ENCODE measurements at regions not wholly inside any gene's neighbourhood (a gene's known extent, or its start where the extent isn't known, plus 50 kb on each side); places are given as distances from the start of the nearest gene placed in this dataset.
A peak's percentile ranks its signal among the peaks of the same experiment; 100 is the strongest.
"Not testable (repeated sequence)": the region's sequence is repeated elsewhere in the genome, so short reads cannot be mapped to it uniquely, and the experiment has no call there.

DNA sequence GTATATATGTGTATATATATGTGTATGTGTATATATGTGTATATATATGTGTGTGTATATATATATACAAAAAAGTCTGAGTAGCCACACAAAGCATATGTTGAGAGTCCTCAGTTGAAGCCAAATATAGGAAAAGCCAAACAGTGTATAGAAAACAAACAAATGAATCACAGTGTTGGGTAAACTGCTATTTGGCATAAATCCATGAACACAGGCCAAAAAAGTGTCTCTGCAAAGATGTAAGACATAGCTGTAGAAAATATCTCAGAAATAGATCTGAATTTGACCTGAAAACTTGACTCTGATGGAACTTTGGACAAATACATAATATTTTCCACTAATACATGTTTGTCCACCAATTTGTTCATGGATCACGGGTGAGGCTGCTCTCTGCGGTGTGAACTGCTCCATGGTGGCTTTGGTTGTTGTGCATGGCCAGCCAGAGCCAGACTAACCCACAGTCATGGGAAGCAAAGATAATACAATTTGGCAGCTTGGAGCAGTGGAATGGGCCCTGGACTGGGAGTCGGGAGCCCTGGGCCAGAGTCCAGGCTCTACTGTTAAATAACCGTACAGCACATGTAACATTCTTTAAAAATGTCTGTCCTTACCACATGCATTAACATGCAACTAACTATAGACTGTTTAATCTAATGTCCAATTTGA is 76.9 kb upstream of the EED start:
- H3K4me3 ChIP-seq (ENCODE audit: insufficient read length, low read depth) = no peak overlapping the region
- no peaks in the 10 kb centered on the region for H3K36me3 ChIP-seq (ENCODE audit: insufficient read depth, insufficient read length, low read length)
- peaks cover 3% of the 10 kb centered on the region for H3K27me3 ChIP-seq (ENCODE audit: insufficient read depth, insufficient read length)
- no peak for TF ChIP-seq ZNF274 (IDR thresholded peaks at IDR 0.05; ENCODE audit: low read depth, low read length)
- TF ChIP-seq YY1 (IDR thresholded peaks at IDR 0.05; ENCODE audit: insufficient read depth, insufficient read length) = no peak
- no peak for TF ChIP-seq SUZ12 (IDR thresholded peaks at IDR 0.05; ENCODE audit: extremely low read depth, insufficient read depth, insufficient read length)
- H3K9ac ChIP-seq (ENCODE audit: insufficient read length, low read depth) = no peak overlapping the region
- H3K9me3 ChIP-seq (ENCODE audit: insufficient read depth, low read length) = no peaks in the 10 kb centered on the region
- DNase-seq (ENCODE audit: low read depth, low spot score) = no peak
- no peaks in the 10 kb centered on the region for H3K4me1 ChIP-seq (ENCODE audit: insufficient read depth, insufficient read length)

DNA sequence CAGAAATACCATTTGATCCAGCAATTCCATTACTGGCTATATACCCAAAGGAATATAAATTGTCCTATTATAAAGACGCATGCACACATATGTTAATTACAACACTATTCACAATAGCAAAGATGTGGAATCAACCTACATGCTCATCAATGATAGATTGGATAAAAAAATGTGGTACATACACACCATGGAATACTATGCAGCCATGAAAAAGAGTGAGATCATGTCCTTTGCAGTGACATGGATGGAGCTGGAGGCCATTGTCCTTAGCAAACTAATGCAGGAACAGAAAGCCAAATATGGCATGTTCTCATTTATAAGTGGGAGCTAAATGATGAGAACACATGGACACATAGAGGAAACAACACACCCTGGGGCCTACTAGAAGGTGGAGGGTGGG is 78.3 kb upstream of the EED start:
- not testable (repeated sequence) for H3K9me3 ChIP-seq (ENCODE audit: insufficient read depth, low read length); H3K4me3 ChIP-seq (ENCODE audit: insufficient read length, low read depth); H3K36me3 ChIP-seq (ENCODE audit: insufficient read depth, insufficient read length, low read length); DNase-seq (ENCODE audit: low read depth, low spot score); H3K9ac ChIP-seq (ENCODE audit: insufficient read length, low read depth); H3K27me3 ChIP-seq (ENCODE audit: insufficient read depth, insufficient read length); H3K4me1 ChIP-seq (ENCODE audit: insufficient read depth, insufficient read length)

DNA sequence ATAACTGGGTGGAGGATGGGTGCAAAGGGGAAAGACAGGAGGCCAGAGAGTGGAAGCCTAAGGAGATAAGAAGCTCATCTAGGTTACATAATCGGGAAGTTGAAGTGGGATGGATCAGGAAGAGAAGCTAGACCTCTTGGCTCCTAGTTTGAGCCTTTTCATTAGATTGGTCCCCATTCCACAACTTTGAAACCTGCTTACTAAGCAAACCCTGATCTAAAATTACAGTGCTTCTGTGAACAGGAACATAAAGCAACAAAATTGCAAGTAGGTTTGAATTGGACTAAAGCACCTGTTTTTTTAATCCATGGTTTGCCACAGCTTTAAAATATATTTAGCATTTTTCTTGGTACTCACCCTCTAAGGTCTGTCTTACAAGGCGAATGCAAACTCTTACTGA is 80.4 kb upstream of the EED start:
- H3K36me3 ChIP-seq (ENCODE audit: insufficient read depth, insufficient read length, low read length) = no peaks in the 10 kb centered on the region
- H3K4me1 ChIP-seq (ENCODE audit: insufficient read depth, insufficient read length) = no peaks in the 10 kb centered on the region
- peaks cover 3% of the 10 kb centered on the region for H3K27me3 ChIP-seq (ENCODE audit: insufficient read depth, insufficient read length)
- H3K9me3 ChIP-seq (ENCODE audit: insufficient read depth, low read length) = no peaks in the 10 kb centered on the region
- H3K9ac ChIP-seq (ENCODE audit: insufficient read length, low read depth) = no peak overlapping the region
- DNase-seq (ENCODE audit: low read depth, low spot score) = no peak
- H3K4me3 ChIP-seq (ENCODE audit: insufficient read length, low read depth) = no peak overlapping the region
- TF ChIP-seq SUZ12 (IDR thresholded peaks at IDR 0.05; ENCODE audit: extremely low read depth, insufficient read depth, insufficient read length) (no peak), YY1 (IDR thresholded peaks at IDR 0.05; ENCODE audit: insufficient read depth, insufficient read length) (no peak), ZNF274 (IDR thresholded peaks at IDR 0.05; ENCODE audit: low read depth, low read length) (no peak)

DNA sequence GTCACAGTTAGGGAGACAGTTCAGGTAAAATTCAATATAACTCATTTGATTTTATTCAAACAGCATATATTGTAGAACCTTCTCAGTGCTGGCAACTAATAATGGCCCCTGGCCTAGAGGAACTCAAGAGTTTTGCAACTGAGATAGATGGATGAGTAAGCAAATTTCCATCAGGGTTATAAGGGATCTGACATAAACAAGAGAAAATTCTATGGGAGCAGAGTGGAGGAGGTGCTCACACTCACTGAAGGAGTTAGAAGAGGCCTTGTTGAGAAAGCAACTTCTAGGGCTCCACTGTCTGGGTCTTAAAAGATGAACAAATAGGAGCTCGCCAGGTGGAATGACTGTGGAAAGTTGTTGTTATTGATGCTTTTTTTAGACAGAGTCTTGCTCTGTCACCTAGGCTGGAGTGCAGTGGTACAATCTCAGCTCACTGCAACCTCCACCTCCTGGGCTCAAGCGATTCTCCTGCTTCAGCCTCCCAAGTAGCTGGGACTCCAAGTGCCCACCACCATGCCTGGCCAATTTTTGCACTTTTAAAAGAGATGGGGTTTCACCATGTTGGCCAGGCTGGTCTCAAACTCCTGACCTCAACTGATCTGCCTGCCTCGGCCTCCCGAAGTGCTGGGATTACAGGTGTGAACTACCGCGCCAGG is 81.2 kb upstream of the EED start:
- not testable (repeated sequence) for H3K36me3 ChIP-seq (ENCODE audit: insufficient read depth, insufficient read length, low read length); H3K9ac ChIP-seq (ENCODE audit: insufficient read length, low read depth); H3K27me3 ChIP-seq (ENCODE audit: insufficient read depth, insufficient read length); DNase-seq (ENCODE audit: low read depth, low spot score); H3K4me3 ChIP-seq (ENCODE audit: insufficient read length, low read depth); H3K9me3 ChIP-seq (ENCODE audit: insufficient read depth, low read length); H3K4me1 ChIP-seq (ENCODE audit: insufficient read depth, insufficient read length)

DNA sequence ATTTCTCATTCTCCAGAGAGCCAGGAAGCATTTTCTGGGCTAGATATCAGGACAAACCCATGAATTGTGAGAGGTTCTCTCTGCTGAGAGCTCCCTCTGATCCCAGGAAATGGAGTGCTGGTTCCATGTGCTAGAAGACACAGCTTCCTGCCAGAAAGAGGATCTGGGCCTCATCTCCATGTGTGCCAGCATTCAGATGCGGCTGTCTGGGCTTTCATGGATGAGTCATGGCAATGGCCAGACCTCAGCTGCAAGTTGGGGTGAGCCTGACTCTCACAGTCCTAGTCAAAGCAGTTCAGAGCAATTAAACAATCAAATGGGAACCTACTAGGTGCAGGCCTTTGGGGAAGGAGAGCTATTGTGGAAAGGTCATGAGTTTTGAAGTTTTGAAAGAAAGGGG is 82.3 kb upstream of the EED start:
- H3K27me3 ChIP-seq (ENCODE audit: insufficient read depth, insufficient read length) = peaks cover 3% of the 10 kb centered on the region
- DNase-seq (ENCODE audit: low read depth, low spot score) = peak; percentile 13
- H3K36me3 ChIP-seq (ENCODE audit: insufficient read depth, insufficient read length, low read length) = no peaks in the 10 kb centered on the region
- no peaks in the 10 kb centered on the region for H3K9me3 ChIP-seq (ENCODE audit: insufficient read depth, low read length)
- H3K9ac ChIP-seq (ENCODE audit: insufficient read length, low read depth) = no peak overlapping the region
- TF ChIP-seq SUZ12 (IDR thresholded peaks at IDR 0.05; ENCODE audit: extremely low read depth, insufficient read depth, insufficient read length) (no peak), YY1 (IDR thresholded peaks at IDR 0.05; ENCODE audit: insufficient read depth, insufficient read length) (no peak), ZNF274 (IDR thresholded peaks at IDR 0.05; ENCODE audit: low read depth, low read length) (no peak)
- no peaks in the 10 kb centered on the region for H3K4me1 ChIP-seq (ENCODE audit: insufficient read depth, insufficient read length)
- no peak overlapping the region for H3K4me3 ChIP-seq (ENCODE audit: insufficient read length, low read depth)

DNA sequence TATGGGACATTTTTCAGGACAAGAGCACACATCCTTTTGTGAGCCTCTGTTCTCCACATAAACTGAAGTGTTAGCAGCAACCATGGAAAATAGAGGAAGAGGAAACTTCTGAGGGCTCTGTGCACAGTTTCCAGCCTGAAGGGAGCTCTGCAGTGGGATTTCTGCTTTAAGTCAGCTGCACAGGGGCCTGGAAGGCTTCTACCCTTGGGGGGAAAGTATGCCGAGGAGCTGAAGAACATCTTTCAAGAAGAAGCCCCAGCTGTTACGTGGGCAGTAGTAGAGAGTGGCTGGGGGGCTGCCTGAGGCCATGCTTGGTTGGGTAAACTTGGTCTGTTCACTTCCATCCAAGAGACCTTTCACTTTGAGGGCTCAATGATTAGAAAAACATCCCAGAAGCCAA is 82.7 kb upstream of the EED start:
- Histone ChIP-seq H3K36me3 (ENCODE audit: insufficient read depth, insufficient read length, low read length) (no peaks in the 10 kb centered on the region), H3K9me3 (ENCODE audit: insufficient read depth, low read length) (no peaks in the 10 kb centered on the region), H3K4me3 (ENCODE audit: insufficient read length, low read depth) (no peak overlapping the region), H3K27me3 (ENCODE audit: insufficient read depth, insufficient read length) (peaks cover 3% of the 10 kb centered on the region), H3K9ac (ENCODE audit: insufficient read length, low read depth) (no peak overlapping the region), H3K4me1 (ENCODE audit: insufficient read depth, insufficient read length) (no peaks in the 10 kb centered on the region)
- DNase-seq (ENCODE audit: low read depth, low spot score) = no peak
- no peak for TF ChIP-seq YY1 (IDR thresholded peaks at IDR 0.05; ENCODE audit: insufficient read depth, insufficient read length)
- no peak for TF ChIP-seq SUZ12 (IDR thresholded peaks at IDR 0.05; ENCODE audit: extremely low read depth, insufficient read depth, insufficient read length)
- no peak for TF ChIP-seq ZNF274 (IDR thresholded peaks at IDR 0.05; ENCODE audit: low read depth, low read length)

DNA sequence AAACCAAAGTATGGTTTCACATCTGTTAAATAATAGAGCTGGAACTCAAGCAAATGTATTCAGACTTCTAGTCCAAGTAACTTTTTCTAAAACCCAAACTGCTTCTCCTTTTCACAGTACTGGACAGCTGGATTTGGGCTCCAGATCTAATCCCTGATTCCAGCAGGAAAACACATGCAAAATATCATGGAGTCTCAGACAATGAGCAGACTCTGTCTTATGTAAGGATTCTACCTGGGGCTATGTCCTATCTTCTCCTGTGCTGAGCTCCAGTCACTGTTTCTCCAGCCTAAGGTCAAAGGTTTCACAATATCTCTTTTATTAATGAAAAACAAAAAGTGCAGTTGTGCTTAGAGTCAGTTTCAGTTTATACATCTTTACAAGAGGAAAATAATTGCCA is 83.2 kb upstream of the EED start:
- no peak for DNase-seq (ENCODE audit: low read depth, low spot score)
- H3K27me3 ChIP-seq (ENCODE audit: insufficient read depth, insufficient read length) = peaks cover 3% of the 10 kb centered on the region
- H3K9ac ChIP-seq (ENCODE audit: insufficient read length, low read depth) = no peak overlapping the region
- no peak overlapping the region for H3K4me3 ChIP-seq (ENCODE audit: insufficient read length, low read depth)
- no peaks in the 10 kb centered on the region for H3K36me3 ChIP-seq (ENCODE audit: insufficient read depth, insufficient read length, low read length)
- H3K9me3 ChIP-seq (ENCODE audit: insufficient read depth, low read length) = no peaks in the 10 kb centered on the region
- TF ChIP-seq YY1 (IDR thresholded peaks at IDR 0.05; ENCODE audit: insufficient read depth, insufficient read length) = no peak
- TF ChIP-seq SUZ12 (IDR thresholded peaks at IDR 0.05; ENCODE audit: extremely low read depth, insufficient read depth, insufficient read length) = no peak
- TF ChIP-seq ZNF274 (IDR thresholded peaks at IDR 0.05; ENCODE audit: low read depth, low read length) = no peak
- no peaks in the 10 kb centered on the region for H3K4me1 ChIP-seq (ENCODE audit: insufficient read depth, insufficient read length)

Measured in NT2/D1 (cell line).